Calu3 (cell line): ENCODE measurements at regions not wholly inside any gene's neighbourhood (a gene's known extent, or its start where the extent isn't known, plus 50 kb on each side); places are given as distances from the start of the nearest gene placed in this dataset.

Source experiments
- BruUV-seq: library from RNA; stranded (reverse); fragments of 400-500 nt; replicated peaks from 2 replicates; lab custom pipeline; 2021; lab: Mats Ljungman, UMichigan
- CTCF ChIA-PET: fragments of 300-600 bp; sonication (Branson Sonifier 250); formaldehyde crosslinking; loops from one replicate; lab custom pipeline; 2022; ENCODE audit warnings: antibody characterized with exemption; lab: Charles Lee
- DNase-seq: peaks from one replicate; pipeline ENCODE4 v3.0.0; 2022
- H3K27ac Mint-ChIP-seq: one replicate; pipeline ENCODE4 v1.8.0; 2022; ENCODE audit warnings: mixed read lengths; ENCODE audit not compliant: unreplicated experiment
- H3K27me3 Mint-ChIP-seq: one replicate; pipeline ENCODE4 v1.8.0; 2022; ENCODE audit warnings: mixed read lengths; ENCODE audit not compliant: unreplicated experiment
- H3K36me3 Mint-ChIP-seq: one replicate; pipeline ENCODE4 v1.8.0; 2022; ENCODE audit warnings: mild to moderate bottlenecking, moderate library complexity, mixed read lengths; ENCODE audit not compliant: insufficient read depth, unreplicated experiment
- H3K4me1 Mint-ChIP-seq: one replicate; pipeline ENCODE4 v1.8.0; 2022; ENCODE audit warnings: mild to moderate bottlenecking, low read depth, mixed read lengths; ENCODE audit not compliant: unreplicated experiment
- H3K4me3 Mint-ChIP-seq: one replicate; pipeline ENCODE4 v1.8.0; 2022; ENCODE audit warnings: mild to moderate bottlenecking, low read depth, moderate library complexity, mixed read lengths; ENCODE audit not compliant: unreplicated experiment
- H3K9me3 Mint-ChIP-seq: one replicate; pipeline ENCODE4 v1.8.0; 2022; ENCODE audit warnings: low read depth, mixed read lengths; ENCODE audit not compliant: unreplicated experiment
- intact Hi-C: fragments of 100-400 bp; cut with micrococcal nuclease; formaldehyde crosslinking; loops from one replicate; pipeline ENCODE4 v1.10.0; 2022; ENCODE audit not compliant: unreplicated experiment
- TF ChIP-seq, protein P1 (sequence below): fragments of 200-600 bp; IDR thresholded peaks from one replicate; pipeline ENCODE4 v1.8.0; 2022; ENCODE audit warnings: antibody characterized with exemption; ENCODE audit not compliant: unreplicated experiment

DNA sequence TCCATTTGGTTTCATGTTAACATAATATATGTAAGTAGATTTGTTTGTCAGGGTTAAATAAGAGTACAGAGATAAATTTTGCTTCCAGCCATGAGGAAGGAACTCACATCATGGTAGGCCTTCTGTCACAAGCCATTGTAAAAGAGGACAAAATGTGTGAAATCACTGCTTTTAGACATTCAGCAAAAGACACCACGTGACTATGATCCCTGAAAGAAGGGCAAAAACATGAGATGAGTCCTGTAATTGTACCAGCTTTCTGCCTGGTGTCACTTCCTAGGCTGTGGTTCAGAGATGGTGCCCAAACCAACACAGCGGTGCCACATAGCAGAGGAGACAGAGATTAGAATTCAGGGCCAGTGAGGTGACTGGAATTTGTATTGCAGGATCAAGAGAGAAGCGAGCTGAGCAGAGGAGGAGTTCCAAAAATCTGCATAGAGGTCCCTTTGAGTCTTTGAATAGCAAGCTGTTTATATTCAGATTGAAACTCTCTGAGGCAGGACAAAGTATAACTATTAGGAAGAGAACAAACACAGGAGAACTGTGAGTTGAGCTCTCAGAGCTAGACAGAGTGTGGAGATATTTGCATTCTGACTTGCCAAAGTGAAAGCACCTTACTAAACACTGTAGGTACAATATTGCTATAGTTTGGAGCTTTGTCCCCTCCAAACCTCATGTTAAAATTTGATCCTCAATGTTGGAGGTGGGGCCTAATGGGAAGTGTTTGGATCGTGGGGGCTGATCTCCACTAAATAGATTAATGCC is 52.6 kb upstream of the PDE7B start:
- Mint-ChIP-seq H3K36me3 (no peaks in the 10 kb centered on the region), H3K4me3 (no peak overlapping the region), H3K27ac (no peak overlapping the region), H3K4me1 (peaks cover under 1% of the 10 kb centered on the region), H3K27me3 (no peaks in the 10 kb centered on the region), H3K9me3 (no peaks in the 10 kb centered on the region)
- no peak for DNase-seq
- intact Hi-C loops, result no loop called here
- CTCF ChIA-PET, result no interaction called here
- BruUV-seq, result no TSS peak
- TF ChIP-seq, protein P1, sequence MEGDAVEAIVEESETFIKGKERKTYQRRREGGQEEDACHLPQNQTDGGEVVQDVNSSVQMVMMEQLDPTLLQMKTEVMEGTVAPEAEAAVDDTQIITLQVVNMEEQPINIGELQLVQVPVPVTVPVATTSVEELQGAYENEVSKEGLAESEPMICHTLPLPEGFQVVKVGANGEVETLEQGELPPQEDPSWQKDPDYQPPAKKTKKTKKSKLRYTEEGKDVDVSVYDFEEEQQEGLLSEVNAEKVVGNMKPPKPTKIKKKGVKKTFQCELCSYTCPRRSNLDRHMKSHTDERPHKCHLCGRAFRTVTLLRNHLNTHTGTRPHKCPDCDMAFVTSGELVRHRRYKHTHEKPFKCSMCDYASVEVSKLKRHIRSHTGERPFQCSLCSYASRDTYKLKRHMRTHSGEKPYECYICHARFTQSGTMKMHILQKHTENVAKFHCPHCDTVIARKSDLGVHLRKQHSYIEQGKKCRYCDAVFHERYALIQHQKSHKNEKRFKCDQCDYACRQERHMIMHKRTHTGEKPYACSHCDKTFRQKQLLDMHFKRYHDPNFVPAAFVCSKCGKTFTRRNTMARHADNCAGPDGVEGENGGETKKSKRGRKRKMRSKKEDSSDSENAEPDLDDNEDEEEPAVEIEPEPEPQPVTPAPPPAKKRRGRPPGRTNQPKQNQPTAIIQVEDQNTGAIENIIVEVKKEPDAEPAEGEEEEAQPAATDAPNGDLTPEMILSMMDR, result no peak
